Neural cell (in vitro differentiated cells): ENCODE measurements at regions not wholly inside any gene's neighbourhood (a gene's known extent, or its start where the extent isn't known, plus 50 kb on each side); places are given as distances from the start of the nearest gene placed in this dataset.

Experiments
- H2AFZ ChIP-seq: fragments of 200-600, 300-800 bp; sonication (generic), shearing (Covaris generic); 2 replicates; pipeline ENCODE4 v1.6.0; 2014; ENCODE audit warnings: low read depth, mild to moderate bottlenecking, antibody characterized with exemption, low read length, moderate library complexity
- H3F3A ChIP-seq: fragments of 200-600 bp; shearing (Covaris generic); 2 replicates; pipeline ENCODE4 v1.6.1; 2016; ENCODE audit warnings: mild to moderate bottlenecking, moderate library complexity, mixed read lengths, antibody characterized with exemption, low read length; ENCODE audit not compliant: insufficient read depth, poor library complexity, severe bottlenecking
- H3K27ac ChIP-seq: fragments of 200-600, 300-800 bp; sonication (generic), shearing (Covaris generic); 2 replicates; pipeline ENCODE4 v1.5.1; 2014; ENCODE audit warnings: mild to moderate bottlenecking, low read length, moderate library complexity
- H3K27me3 ChIP-seq: fragments of 300-800, 200-600 bp; sonication (generic), shearing (Covaris generic); 2 replicates; pipeline ENCODE4 v1.6.0; 2014; ENCODE audit warnings: mild to moderate bottlenecking, low read depth, low read length, moderate library complexity; ENCODE audit not compliant: insufficient read depth
- H3K36me3 ChIP-seq: fragments of 300-800, 200-600 bp; sonication (generic), shearing (Covaris generic); 2 replicates; pipeline ENCODE4 v1.5.1; 2014; ENCODE audit warnings: mild to moderate bottlenecking, antibody characterized with exemption, low read length, moderate library complexity; ENCODE audit not compliant: insufficient read depth
- H3K4me2 ChIP-seq: fragments of 300-800, 200-600 bp; sonication (generic), shearing (Covaris generic); 2 replicates; pipeline ENCODE4 v1.6.0; 2014; ENCODE audit warnings: mild to moderate bottlenecking, low read length
- H3K4me3 ChIP-seq: fragments of 300-800, 200-600 bp; sonication (generic), shearing (Covaris generic); 2 replicates; pipeline ENCODE4 v1.5.1; 2014; ENCODE audit warnings: mild to moderate bottlenecking, low read length, moderate library complexity
- H3K79me2 ChIP-seq: fragments of 200-600 bp; shearing (Covaris generic); replicated peaks from 2 replicates; pipeline ENCODE4 v1.6.0; 2014; ENCODE audit warnings: mild to moderate bottlenecking, low read length, moderate library complexity; ENCODE audit not compliant: insufficient read depth
- H3K9ac ChIP-seq: fragments of 300-800, 200-600 bp; sonication (generic), shearing (Covaris generic); 2 replicates; pipeline ENCODE4 v1.6.1; 2016; ENCODE audit warnings: mild to moderate bottlenecking, low read length, mixed read lengths
- H3K9me2 ChIP-seq: fragments of 200-600 bp; shearing (Covaris generic); 2 replicates; pipeline ENCODE4 v1.6.1; 2016; ENCODE audit warnings: mild to moderate bottlenecking, low read length, mixed read lengths; ENCODE audit not compliant: insufficient read depth
- H3K9me3 ChIP-seq: fragments of 200-600, 300-800 bp; sonication (generic), shearing (Covaris generic); 2 replicates; pipeline ENCODE4 v1.6.1; 2016; ENCODE audit warnings: mild to moderate bottlenecking, mixed run types, low read length, moderate library complexity, mixed read lengths
- H4K20me1 ChIP-seq: fragments of 200-600 bp; shearing (Covaris generic); 2 replicates; pipeline ENCODE4 v1.6.1; 2016; ENCODE audit warnings: mild to moderate bottlenecking, mixed run types; ENCODE audit not compliant: insufficient read depth
- EP300 ChIP-seq: fragments of 450-650 bp; conservative IDR thresholded peaks from 2 replicates; pipeline ENCODE4 v1.6.1; 2014; ENCODE audit warnings: antibody characterized with exemption, mild to moderate bottlenecking, moderate library complexity; ENCODE audit not compliant: poor library complexity, severe bottlenecking
- EZH2 ChIP-seq: fragments of 200-600, 300-800 bp; shearing (Covaris generic), sonication (generic); IDR thresholded peaks from 2 replicates; pipeline ENCODE4 v1.6.1; 2014; ENCODE audit warnings: antibody characterized with exemption, low read length, borderline replicate concordance, mild to moderate bottlenecking; ENCODE audit not compliant: insufficient read depth, poor library complexity, severe bottlenecking
- MXI1 ChIP-seq: fragments of 450-650 bp; conservative IDR thresholded peaks from 2 replicates; pipeline ENCODE4 v1.6.1; 2014; ENCODE audit warnings: antibody characterized with exemption, mild to moderate bottlenecking; ENCODE audit not compliant: poor library complexity, severe bottlenecking
- POLR2AphosphoS5 ChIP-seq: IDR thresholded peaks from 2 replicates; pipeline ENCODE4 v1.6.1; 2012
- RAD21 ChIP-seq: fragments of 450-650 bp; conservative IDR thresholded peaks from 2 replicates; pipeline ENCODE4 v1.6.1; 2014; ENCODE audit warnings: antibody characterized with exemption, mild to moderate bottlenecking, moderate library complexity
- REST ChIP-seq: IDR thresholded peaks from 2 replicates; pipeline ENCODE4 v1.6.1; 2012; ENCODE audit warnings: borderline replicate concordance
- SMC3 ChIP-seq: fragments of 450-650 bp; conservative IDR thresholded peaks from 2 replicates; pipeline ENCODE4 v1.6.1; 2014; ENCODE audit warnings: antibody characterized with exemption, mild to moderate bottlenecking, moderate library complexity; ENCODE audit not compliant: poor library complexity
- TAF1 ChIP-seq: IDR thresholded peaks from 2 replicates; pipeline ENCODE4 v1.6.1; 2012; ENCODE audit warnings: low read depth
- TF ChIP-seq, protein P1 (sequence below): fragments of 450-650 bp; IDR thresholded peaks from 2 replicates; pipeline ENCODE4 v1.5.1; 2014; ENCODE audit warnings: antibody characterized with exemption, mild to moderate bottlenecking, moderate library complexity; ENCODE audit not compliant: poor library complexity, severe bottlenecking

GRCh38 chr9:87810679-87811178 lies 71.9 kb upstream of the SPATA31E1 start:
- Histone ChIP-seq H3K9ac (no peak overlapping the region), H3F3A (no peaks in the 10 kb centered on the region), H3K4me3 (no peak overlapping the region), H2AFZ (no peak overlapping the region), H3K36me3 (no peaks in the 10 kb centered on the region), H3K79me2 (no peaks in the 10 kb centered on the region), H3K9me3 (no peaks in the 10 kb centered on the region), H3K27ac (no peak overlapping the region), H3K27me3 (no peaks in the 10 kb centered on the region), H3K4me2 (no peak overlapping the region), H3K9me2 (no peaks in the 10 kb centered on the region), H4K20me1 (no peaks in the 10 kb centered on the region)
- TF ChIP-seq RAD21 = no peak
- TF ChIP-seq SMC3 = no peak
- no peak for TF ChIP-seq EP300
- TF ChIP-seq, protein P1, sequence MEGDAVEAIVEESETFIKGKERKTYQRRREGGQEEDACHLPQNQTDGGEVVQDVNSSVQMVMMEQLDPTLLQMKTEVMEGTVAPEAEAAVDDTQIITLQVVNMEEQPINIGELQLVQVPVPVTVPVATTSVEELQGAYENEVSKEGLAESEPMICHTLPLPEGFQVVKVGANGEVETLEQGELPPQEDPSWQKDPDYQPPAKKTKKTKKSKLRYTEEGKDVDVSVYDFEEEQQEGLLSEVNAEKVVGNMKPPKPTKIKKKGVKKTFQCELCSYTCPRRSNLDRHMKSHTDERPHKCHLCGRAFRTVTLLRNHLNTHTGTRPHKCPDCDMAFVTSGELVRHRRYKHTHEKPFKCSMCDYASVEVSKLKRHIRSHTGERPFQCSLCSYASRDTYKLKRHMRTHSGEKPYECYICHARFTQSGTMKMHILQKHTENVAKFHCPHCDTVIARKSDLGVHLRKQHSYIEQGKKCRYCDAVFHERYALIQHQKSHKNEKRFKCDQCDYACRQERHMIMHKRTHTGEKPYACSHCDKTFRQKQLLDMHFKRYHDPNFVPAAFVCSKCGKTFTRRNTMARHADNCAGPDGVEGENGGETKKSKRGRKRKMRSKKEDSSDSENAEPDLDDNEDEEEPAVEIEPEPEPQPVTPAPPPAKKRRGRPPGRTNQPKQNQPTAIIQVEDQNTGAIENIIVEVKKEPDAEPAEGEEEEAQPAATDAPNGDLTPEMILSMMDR = no peak
- no peak for TF ChIP-seq REST
- no peak for TF ChIP-seq EZH2
- TF ChIP-seq POLR2AphosphoS5 = no peak
- no peak for TF ChIP-seq MXI1
- no peak for TF ChIP-seq TAF1

GRCh38 chr9:87812375-87813118 lies 70.1 kb upstream of the SPATA31E1 start:
- no peaks in the 10 kb centered on the region for H3K79me2 ChIP-seq
- no peaks in the 10 kb centered on the region for H3K9me3 ChIP-seq
- no peak overlapping the region for H3K4me2 ChIP-seq
- no peaks in the 10 kb centered on the region for H3F3A ChIP-seq
- H2AFZ ChIP-seq = no peak overlapping the region
- H4K20me1 ChIP-seq = no peaks in the 10 kb centered on the region
- H3K27ac ChIP-seq = no peak overlapping the region
- no peak overlapping the region for H3K9ac ChIP-seq
- no peaks in the 10 kb centered on the region for H3K27me3 ChIP-seq
- no peak for TF ChIP-seq REST
- TF ChIP-seq RAD21 = no peak
- no peak overlapping the region for H3K4me3 ChIP-seq
- H3K36me3 ChIP-seq = no peaks in the 10 kb centered on the region
- no peaks in the 10 kb centered on the region for H3K9me2 ChIP-seq
